ENCODE measurements at regions not wholly inside any gene's neighbourhood (a gene's known extent, or its start where the extent isn't known, plus 50 kb on each side); places are given as distances from the start of the nearest gene placed in this dataset.

DNA sequence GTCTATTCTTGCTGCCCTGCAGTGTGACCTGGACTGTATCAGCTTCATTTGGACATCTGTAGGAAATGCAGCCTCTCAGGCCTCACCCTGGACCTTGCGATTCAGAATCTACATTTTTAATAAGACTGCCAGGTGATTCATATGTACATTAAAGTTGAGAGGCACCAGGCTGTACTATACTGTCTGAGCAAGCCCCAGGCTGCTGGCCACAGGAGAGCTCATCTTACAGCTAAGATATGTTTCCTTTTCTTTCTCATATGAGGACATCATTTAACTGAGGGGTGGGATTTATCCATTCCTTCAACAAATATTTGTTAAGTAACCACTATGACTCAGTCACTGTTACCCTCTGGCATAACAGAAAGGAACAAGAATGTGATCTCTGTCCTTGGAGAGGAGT is 78.2 kb upstream of the GCFC2 start:
- no peak for TF ChIP-seq EZH2 (optimal IDR thresholded peaks at IDR 0.05; ENCODE audit: low read depth, low read length)
- TF ChIP-seq, protein P1, sequence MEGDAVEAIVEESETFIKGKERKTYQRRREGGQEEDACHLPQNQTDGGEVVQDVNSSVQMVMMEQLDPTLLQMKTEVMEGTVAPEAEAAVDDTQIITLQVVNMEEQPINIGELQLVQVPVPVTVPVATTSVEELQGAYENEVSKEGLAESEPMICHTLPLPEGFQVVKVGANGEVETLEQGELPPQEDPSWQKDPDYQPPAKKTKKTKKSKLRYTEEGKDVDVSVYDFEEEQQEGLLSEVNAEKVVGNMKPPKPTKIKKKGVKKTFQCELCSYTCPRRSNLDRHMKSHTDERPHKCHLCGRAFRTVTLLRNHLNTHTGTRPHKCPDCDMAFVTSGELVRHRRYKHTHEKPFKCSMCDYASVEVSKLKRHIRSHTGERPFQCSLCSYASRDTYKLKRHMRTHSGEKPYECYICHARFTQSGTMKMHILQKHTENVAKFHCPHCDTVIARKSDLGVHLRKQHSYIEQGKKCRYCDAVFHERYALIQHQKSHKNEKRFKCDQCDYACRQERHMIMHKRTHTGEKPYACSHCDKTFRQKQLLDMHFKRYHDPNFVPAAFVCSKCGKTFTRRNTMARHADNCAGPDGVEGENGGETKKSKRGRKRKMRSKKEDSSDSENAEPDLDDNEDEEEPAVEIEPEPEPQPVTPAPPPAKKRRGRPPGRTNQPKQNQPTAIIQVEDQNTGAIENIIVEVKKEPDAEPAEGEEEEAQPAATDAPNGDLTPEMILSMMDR (IDR thresholded peaks at IDR 0.05; ENCODE audit: low read length), result no peak
